ENCODE measurements at regions not wholly inside any gene's neighbourhood (a gene's known extent, or its start where the extent isn't known, plus 50 kb on each side); places are given as distances from the start of the nearest gene placed in this dataset.

DNA sequence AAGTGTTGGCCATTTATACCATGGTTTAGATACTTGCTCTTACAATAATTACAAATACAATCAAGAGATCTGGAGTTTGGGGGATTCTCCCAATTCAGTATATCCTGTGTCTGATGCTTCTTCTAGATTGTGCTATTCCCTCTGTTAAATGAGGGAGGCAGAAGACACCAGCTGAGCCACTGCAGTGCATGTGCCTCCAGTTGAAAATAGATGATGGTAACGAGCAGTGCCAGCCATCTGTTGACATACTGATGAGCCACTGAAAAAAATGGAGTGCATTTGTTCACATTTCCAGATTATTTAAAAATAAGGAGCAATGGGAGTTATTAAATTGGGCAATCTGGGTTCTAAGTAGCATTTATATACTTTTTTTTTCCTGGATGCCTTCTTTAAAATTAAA lies 1428.0 kb upstream of the TENM4 start:
- no peak for DNase-seq (ENCODE audit: low read depth, low spot score)

DNA sequence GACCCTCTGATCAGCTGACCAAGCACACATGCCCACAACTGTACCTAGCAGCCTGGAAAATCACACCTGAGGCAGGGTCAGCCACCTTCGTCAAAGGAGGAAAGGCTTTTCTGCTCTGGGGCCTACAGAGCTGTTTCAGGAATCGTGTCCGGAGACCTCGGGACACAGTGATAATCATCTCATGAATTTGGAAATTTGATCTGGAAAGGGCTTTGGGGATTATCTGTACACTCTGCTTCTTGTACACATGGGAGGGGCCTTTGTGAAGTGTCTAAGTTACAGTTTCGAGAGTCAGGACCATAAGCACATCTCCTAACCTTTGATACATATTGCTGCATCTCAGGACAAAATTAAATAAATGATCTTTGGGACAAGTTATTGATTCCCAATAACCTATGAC lies 1421.2 kb upstream of the TENM4 start:
- DNase-seq (ENCODE audit: low read depth, low spot score), result no peak

DNA sequence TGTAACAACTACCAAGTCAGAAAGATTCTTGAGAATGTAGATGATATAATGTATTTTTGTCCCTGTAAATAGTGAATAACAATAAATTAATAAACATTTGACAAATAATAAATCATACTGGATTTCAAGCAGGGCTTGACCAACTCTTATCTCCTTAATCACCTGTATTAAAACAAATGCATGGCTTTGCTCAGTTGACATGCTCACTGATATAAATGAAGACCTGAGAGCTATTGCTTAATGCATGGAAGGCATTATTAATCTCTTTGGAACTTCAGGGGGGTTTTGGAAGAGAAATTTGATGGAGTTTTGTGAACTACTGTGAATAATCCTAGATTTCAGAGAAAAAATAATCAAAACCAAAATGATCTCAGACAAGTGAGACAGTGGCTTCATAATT lies 1420.4 kb upstream of the TENM4 start:
- no peak for DNase-seq (ENCODE audit: low read depth, low spot score)

DNA sequence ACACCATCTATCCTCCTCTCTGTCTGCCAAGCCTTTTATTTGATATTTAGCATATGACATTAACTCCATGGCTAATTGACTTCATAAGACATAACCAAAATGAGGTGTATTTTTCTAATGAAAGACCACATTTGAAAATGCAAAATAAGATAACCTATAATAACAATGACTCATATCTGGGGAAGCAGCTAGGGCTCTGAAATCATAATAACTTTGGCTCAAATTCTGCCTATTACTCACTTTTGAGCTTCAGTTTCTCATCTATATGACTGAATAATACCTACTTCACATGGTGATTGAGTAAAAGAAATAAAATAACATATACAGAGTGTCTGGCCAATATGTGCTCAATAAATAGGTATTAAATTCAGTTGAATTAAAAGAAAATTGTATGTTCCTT lies 1419.8 kb upstream of the TENM4 start:
- no peak for DNase-seq (ENCODE audit: low read depth, low spot score)

DNA sequence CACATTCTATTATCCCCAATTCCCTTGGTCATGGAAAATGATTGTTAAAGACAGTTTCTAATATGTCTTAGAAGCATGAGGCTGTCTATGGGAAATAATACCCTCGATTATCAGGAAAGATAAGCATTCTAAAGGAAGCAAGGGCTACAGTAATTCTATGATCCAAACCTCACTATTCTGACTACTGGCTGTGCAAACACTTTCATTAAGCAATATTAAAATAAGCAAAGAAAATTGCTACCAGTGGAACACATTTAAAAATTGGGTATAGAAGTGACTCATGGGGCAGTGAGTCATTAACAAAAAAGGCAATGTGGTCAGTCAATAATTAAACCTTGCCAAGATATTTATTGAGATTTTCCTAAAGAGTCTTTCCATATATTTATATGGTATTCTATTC lies 1415.2 kb upstream of the TENM4 start:
- DNase-seq (ENCODE audit: low read depth, low spot score), result no peak

DNA sequence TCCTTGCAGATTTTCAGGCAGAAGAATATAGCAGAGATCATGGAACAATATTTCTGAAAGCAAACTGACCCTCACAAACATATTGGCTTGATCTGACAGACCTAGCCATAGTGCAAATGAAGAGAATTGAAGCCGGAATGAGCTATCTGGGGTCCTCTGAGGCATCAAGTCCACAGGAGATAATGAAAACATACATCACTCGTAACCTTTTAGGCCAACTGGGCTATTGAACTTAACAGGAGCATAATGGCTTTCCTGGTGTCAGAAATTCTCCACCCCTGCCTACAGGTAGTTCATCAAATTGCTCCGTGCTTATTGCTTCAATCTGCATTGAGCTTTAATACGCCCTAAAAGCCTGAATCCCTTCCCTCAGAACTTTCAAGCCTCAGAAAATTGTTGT lies 1414.6 kb upstream of the TENM4 start:
- no peak for DNase-seq (ENCODE audit: low read depth, low spot score)

DNA sequence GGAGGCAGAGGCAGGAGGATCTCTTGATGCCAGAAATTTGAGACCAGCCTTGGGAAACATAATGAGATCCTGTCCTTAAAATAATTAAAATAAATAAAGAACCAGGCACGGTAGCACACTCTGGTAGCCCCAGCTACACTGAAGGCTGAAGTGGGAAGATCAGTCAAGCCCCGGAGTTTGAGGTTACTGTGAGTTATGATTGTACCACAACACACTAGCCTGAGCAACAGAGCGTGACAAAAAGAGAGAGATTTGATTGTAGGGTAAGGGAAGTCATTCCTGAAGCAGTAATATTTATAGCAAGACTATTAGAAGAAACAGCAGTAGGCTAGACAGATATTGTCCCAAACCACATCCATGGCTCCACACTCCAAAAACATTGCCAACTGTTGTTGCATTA lies 1408.4 kb upstream of the TENM4 start:
- no peak for DNase-seq (ENCODE audit: low read depth, low spot score)

DNA sequence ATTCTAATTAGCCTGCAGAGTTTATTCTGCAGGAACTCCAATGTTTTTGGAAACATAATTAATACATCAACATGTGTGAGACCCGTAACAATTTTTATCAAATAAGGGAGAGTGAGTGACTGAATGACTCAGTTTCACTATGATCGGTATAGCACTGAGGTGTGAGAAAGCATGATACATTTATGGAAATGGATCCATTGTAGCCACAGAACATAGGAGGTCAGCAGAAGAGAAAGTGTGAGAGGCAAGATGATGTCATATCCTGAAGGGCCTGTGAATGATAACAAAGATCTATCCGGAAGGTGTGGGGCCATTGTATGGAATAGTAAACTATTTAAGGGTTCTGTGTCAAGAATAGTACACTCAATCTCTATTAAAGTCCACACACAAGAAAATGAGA lies 1406.1 kb upstream of the TENM4 start:
- DNase-seq (ENCODE audit: low read depth, low spot score), result no peak

DNA sequence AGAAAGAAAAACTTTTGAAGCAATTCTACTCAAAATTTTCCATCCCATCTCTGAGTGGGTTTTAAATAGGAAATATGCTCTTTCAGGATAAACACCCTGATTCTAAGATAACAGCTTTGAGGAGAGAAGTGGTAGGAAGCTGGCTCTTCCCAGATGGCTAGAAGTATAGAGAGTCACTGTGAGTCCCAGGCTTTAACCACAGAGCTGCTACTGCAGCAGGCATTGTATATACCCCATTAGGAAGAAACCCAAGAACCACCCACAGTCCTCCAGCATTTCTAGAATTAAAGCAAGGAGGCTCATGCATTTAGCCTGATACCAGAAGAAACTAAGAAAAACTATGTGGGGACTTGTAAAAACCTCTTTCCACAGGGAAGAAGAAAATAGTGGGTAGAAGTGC lies 1405.6 kb upstream of the TENM4 start:
- DNase-seq (ENCODE audit: low read depth, low spot score), result no peak

DNA sequence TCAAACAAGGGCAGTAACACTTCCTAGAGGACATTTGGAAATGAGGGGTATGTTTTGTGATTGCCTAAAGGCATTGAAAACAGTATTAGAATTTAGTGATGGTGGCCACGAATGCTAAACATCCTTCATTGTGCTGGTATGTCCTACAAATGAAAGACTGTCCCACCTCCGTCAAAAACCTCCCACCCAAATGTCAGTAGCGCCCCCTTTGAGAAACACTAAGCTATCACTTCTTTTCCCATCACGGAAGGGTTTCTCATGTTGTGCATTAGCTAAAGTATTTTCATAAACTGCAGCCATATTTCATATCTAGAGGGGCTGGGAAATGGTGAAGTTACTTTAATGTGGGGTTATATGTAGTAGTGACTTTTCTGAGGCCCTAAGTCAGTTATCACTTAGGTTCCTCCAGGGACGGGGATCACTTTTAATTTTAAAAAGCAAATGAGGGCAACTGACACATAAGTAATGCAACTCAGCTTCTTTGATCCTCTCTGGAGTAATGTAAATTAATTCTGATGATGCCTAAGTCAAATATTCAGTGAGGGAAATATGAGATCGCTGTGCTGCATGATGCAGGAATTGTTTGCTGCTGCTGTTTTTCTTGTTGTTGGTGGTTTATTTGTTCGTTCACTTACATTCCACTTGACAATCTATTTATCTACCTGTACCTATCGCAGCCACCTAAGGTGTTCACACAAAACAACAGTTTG lies 1403.4 kb upstream of the TENM4 start:
- DNase-seq (ENCODE audit: low read depth, low spot score), result no peak

DNA sequence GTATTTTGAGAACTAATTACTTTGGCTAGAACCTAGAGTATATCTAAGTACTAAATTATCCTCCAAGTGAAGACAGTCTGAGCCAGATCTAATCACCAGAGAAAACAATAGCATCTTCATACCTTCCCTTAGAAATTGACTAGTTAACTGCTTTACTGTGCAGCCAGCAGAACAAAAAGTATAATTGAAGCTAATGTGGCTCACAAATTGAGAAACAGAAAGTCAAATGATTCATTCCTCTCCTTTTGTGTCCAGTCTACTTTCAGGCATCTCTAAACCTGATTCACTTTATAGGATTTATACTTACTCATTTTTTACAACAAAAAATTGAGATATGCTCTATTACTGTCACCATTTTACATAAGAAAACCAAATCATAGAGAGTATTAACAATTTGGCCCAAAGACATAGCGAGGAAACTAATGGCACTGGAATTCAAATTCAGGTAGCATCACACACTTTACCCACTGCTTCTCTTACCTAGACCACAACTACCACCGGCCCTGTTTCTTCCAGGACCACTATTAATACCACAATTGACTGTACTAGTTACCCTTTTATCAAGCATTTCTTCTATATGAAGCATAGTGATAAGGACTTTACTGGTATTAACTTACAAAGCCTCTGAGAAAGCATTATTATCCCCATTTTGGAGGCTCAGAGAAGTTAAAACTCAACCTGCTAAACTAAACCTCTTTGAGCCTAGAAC lies 1402.6 kb upstream of the TENM4 start:
- DNase-seq (ENCODE audit: low read depth, low spot score), result no peak

DNA sequence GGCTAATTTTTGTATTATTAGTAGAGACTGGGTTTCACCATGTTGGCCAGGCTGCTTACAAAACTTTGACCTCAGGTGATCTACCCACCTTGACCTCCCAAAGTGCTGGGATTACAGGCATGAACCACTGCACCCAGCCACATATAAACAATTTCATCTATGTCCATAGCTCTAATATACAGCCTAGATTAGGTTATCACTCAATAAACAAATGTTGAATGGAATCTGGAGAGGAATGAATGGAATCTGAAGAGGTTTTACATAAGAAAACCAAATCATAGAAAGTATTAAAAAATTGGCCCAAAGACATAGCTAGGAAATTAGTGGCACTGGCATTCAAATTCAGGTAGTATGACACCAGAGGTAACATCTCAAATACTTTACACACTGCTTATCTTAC lies 1401.4 kb upstream of the TENM4 start:
- no peak for DNase-seq (ENCODE audit: low read depth, low spot score)

DNA sequence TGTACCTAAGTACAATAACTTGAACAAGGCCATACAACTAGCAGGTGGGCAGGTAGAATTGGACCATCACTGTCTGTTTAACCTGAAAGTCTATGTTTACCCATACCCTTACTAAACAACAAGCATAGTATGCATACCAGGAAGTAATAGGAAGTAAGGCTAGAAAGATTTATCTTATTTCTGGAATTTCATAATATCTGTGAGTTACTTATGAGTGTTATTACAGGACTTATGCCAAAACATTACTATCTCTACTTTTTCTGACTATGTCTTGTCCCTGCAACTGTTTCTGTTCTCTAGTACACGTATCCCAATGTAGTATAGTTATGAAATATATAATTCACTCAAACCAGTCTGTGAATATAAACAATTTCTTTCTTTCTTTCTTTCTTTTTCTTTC lies 1400.8 kb upstream of the TENM4 start:
- DNase-seq (ENCODE audit: low read depth, low spot score), result no peak

DNA sequence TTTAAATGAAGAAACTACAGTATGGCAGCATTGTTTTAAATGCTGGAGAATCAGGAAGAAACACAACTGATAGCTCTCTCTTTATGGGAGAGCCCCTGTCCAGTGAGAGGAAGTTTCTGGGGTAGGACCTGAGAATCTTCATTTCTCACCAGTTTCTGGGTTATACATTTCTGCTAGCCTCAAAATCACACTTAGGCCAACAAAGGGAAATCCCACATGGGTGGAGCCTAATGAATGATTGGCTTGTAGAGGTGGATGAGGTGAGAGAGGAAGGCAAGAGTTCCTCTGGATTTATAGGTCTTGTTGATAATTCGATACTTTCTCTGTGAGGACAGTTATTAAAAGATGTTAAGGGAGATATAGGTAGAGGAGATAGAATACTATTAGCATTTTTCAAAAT lies 1397.3 kb upstream of the TENM4 start:
- no peak for DNase-seq (ENCODE audit: low read depth, low spot score)

DNA sequence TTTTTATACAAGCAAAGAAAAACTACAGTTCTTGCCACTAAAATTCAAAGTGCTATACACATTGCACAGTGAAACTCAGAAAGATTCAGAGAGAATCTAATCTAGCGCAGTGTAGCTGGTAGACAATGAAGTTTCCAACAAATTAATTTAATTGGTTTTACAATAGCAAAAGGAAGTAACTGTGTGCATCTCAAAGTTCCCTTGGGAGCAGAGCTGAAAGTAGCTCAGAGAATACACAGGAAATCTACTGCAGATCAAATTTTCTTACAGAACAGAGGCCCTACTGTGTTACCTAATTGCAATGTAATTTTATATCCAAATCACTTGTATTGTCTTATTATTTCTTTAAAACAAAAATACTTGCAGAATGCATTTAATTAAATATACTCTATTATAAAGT lies 1396.2 kb upstream of the TENM4 start:
- DNase-seq (ENCODE audit: low read depth, low spot score), result no peak

DNA sequence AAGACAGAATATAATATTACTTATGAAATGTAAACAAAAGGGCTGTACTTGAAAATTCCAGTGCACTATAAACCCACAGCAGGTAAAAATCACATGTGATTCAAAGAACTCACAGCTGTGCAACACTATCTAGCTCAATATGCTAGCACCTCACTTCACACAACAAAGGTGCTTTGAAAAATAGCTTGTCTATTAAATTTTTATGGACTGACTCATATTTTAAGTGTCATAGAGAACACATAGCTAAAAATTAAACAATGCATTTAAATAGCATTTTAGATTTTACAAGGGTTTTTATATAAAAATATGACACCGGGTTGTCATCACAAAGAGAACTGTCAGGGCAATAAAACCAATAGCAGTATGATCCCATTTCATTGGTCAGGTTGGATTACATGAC lies 1390.5 kb upstream of the TENM4 start:
- no peak for DNase-seq (ENCODE audit: low read depth, low spot score)

DNA sequence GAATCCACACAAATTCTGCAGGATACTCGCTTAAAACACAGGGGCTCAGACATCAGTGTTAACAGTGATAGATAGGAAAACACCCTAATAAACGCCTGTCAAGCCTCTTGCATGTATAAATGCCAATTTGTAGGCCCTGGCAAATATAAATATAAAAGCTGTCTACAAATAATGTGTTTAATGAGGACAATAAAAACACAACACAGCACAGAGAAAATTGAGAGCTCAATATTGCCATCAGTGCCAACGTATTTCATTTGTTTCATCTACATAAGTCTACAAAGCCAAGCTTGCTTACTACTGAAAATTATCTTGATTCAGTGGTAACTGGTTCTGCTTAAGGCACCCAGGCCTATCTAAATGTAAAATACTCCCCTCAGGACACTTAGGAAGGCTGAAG lies 1387.0 kb upstream of the TENM4 start:
- no peak for DNase-seq (ENCODE audit: low read depth, low spot score)

DNA sequence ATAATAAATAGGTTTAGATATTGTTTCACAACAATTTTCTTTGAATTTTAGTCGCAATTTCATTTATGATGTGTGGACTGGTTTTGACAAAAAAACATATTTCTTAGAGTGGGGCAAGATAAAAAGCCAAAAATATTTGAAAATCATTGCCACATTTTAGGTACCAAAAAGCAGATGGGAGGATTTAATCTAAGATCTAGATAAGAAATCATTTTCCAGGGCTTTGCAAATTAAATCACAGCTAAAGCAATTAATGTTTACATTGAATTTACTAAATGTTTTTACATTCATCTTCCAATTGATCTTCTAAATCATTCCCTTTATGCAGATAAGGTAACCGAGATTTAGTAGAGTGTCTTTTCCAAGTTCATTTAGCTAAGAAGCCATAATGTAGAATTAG lies 1386.0 kb upstream of the TENM4 start:
- no peak for DNase-seq (ENCODE audit: low read depth, low spot score)

DNA sequence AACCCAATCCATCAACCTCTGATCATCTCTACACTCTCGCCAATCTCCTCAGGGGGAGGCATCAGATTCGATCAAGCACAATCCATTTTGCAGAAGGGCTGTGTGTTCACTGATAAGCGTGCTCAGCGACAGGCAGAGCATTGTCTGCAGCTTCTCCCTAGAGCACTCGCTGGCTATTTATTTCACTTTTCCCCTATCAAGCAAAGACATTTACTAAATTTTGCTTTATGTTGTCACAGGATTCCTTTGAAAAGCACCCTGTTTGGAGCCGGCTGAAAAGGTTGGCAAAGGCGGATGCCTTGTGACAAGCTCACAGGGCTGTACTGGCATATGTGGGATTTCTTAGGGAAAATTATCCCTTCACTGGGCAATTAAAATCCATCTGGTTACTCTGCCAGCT lies 1381.5 kb upstream of the TENM4 start:
- DNase-seq (ENCODE audit: low read depth, low spot score), result no peak

DNA sequence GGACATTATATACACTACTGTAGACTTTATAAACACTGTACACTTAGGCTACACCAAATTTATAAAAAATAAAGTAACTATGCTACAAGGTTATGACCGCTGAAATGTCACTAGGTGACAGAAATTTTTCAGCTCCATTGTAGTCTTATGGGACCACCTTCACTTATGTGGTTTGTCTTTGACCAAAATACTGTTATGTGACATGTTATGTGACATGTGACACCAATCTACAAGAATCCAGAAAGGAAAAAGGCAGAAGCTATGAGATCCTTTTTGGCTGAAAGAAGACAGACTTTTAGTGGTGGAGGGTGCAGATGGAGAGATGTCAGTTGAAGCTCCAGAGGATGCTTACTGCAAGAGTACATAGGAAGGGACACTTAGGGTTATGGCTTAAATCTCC lies 1378.4 kb upstream of the TENM4 start:
- no peak for DNase-seq (ENCODE audit: low read depth, low spot score)

DNA sequence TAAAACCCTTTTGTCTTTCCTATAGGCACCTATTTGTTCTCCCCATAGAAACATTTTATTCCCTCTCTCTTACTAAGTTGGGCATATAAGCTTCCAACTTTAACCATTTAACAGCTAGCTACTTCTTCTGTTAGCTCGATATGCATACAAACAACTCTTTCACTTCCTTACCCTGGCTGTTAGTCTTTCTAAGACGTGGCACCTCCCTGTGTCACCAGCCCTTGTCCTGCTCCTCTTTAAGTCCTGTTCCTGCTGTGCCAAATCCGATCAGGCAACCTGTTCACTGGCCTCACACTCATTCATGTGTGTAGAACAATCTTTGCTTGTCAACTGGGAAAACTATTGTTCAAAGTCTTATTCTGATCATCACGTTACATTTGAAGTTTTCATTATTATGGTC lies 1376.1 kb upstream of the TENM4 start:
- no peak for DNase-seq (ENCODE audit: low read depth, low spot score)

DNA sequence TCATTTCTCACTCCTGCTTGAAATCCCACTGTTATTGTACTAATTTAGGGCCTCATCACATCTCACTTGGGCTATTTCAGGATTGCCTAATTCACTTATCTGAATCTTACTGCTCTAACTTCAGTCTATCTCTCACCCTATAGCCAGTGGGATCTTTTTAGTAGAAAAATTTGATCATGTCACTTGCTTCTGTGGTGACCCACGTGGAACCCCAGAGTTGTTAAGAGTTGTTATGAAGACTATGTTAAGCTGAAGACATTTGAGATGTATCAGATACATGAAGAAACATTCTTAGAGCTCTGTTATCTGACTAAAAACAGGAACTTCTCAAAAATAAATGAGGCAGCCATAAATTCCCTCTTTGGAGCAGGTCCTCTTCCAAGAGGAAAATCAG lies 1375.6 kb upstream of the TENM4 start:
- DNase-seq (ENCODE audit: low read depth, low spot score), result no peak

DNA sequence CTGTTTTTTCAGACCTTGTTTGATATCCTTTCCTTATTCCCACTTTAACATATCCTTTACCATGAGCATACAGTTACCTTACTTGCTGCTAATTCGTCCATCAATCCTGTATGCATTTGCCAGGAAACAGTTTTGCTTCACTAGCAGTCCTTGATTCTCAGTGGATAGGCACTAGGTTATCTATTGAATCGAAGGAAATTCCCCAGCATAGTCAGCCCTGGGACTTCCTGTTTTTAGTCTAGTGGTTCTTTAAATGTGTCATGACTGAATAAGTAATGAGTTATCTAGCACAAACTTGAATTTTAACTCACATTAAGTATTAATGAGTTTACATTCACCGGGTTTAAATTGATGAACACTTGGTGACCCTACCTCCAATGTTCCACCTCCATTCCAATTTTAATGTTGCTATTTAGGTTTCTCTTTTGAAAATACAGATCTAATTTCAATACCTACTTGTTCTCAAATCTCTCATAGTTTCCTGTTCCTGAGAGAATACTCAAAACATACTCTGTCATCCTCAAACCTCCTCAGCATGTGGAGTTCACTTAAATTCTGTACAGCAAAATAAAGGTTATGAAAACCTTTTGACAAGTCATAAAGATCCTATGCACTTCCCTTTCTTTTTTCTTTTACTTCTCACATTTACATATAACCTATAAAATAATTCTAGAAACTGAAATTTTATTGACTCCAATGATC lies 1375.1 kb upstream of the TENM4 start:
- no peak for DNase-seq (ENCODE audit: low read depth, low spot score)

Data from smooth muscle cell of the brain vasculature (primary cell).